ENCODE measurements at regions not wholly inside any gene's neighbourhood (a gene's known extent, or its start where the extent isn't known, plus 50 kb on each side); places are given as distances from the start of the nearest gene placed in this dataset.
"Not testable (repeated sequence)": the region's sequence is repeated elsewhere in the genome, so short reads cannot be mapped to it uniquely, and the experiment has no call there.

- DNase-seq, result no peak
These were observed 52.7 kb upstream of the NCK2 start for GRCh38 chr2:105691947-105692390.

- no peak for DNase-seq
These were observed 54.1 kb upstream of the NCK2 start for GRCh38 chr2:105690566-105690965.

DNA sequence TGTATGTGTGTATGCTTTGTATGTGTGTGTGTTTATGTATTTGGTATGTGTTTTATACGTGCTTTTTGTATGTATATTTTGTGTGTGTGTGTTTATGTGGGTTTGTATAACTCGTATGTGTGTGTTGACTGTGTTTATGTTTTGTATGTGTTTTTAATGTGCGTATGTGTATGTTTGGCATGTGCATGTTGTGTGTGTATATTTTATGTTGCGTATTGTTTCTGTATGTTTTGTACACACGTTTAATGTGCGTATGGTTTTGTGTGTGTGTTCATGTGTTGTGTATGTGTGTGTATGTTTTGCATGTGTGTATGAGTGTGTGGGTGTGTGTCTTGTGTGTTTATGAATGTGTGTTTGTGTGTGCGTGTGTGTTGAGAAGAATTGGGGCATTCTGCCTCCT is 55.2 kb upstream of the NCK2 start:
- DNase-seq, result no peak

GRCh38 chr2:105688946-105689345 is 55.8 kb upstream of the NCK2 start:
- DNase-seq, result no peak

GRCh38 chr2:105686588-105686987 is 58.1 kb upstream of the NCK2 start:
- no peak for DNase-seq

DNA sequence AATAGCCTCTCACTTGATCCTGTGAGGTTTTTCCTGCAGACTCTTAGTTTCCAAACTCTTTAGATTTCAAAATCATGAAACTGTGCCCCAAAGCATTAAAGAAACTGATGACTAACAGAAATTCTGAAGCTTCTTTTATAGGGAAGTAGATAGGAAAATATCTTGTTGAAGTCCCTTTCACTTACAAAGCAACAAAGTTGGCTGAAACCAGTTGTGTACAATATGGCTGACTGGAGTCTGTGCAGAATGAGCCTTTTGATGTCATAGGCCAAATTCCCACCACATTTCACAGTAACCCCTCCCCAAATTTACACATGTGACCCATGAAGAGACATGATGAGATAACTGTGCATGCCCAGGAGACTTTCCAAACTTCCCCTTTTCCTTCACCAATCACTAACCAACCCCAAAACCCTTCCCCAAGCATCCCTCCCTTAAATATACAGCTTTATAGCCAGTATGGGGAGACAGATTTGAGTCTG is 61.7 kb upstream of the NCK2 start:
- DNase-seq, result no peak

DNA sequence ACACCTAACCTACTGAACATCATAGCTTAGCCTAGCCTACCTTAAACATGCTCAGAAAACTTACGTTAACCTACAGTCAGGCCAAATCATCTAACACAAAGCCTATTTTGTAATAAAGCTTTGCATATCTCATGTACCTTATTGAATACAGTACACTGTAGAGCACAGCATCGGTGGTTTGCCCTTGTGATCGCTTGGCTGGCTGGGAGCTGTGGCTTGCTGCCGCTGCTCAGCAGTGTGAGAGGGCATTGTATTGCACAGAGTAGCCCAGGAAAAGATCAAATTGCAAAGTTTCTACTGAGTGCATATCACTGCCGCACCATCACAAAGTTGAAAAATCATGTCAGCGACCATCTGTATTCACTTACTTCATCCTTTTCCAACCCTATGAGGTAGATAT is 62.3 kb upstream of the NCK2 start:
- no peak for DNase-seq

GRCh38 chr2:105681927-105682326 is 62.8 kb upstream of the NCK2 start:
- DNase-seq, result no peak

- DNase-seq, result no peak
These were observed 64.4 kb upstream of the NCK2 start for GRCh38 chr2:105680357-105680756.

DNA sequence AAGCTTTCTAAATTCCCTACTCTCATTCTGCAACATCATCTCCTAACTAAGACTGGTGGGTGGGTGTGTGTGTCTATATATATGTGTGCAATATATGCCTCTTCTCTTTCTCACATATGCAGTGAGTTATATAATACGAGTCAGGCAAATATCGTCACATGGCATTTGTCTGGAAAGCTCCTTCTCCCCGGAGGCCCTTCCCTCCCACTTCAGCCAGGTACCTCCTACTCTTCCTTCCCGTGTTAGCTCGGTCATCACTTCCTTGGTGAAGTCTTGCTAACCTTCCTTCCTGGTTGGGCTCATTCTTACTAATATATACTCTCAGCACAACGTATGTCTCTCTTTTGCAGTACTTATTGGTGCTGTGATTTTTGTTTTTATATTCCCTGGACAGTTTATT is 66.4 kb upstream of the NCK2 start:
- no peak for DNase-seq

GRCh38 chr2:105677901-105678300 is 66.8 kb upstream of the NCK2 start:
- no peak for DNase-seq

- DNase-seq, result no peak
These were observed 68.9 kb upstream of the NCK2 start for GRCh38 chr2:105675841-105676240.

DNA sequence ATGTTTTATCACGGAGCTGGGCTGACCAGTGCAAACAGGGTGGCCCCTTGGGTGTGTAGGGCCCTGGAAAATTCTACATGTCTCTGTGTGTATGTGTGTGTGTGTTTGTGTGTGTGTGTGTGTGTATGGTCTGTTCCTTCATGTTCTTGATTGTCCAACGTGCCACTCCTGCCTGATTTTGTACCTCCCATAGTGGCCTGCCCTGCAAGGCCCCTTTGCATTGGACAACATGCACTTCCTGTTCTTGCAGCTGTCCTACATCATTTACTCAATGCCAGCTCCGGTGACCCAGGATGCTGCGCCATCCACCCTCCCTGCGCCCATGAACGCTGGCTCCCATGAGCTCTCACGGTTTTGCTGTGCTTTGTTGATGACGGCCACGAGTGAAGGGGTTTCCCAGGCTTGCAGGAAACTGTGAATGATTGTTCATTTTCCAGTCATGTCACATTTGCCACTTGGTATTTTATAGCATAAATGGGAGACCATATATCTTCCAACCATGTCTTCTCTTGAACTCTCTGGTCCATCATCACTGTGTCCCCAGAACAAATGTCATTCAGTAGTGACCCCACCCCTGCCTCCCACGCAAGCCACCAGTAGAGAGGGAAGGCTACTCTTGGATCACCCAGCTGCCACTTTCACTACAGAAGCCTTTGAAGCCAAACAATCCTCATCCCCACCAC is 69.7 kb upstream of the NCK2 start:
- DNase-seq, result peak; percentile 32

- DNase-seq, result no peak
These were observed 70.3 kb upstream of the NCK2 start for GRCh38 chr2:105674401-105674800.

GRCh38 chr2:105671156-105671555 is 73.6 kb upstream of the NCK2 start:
- DNase-seq, result no peak

DNA sequence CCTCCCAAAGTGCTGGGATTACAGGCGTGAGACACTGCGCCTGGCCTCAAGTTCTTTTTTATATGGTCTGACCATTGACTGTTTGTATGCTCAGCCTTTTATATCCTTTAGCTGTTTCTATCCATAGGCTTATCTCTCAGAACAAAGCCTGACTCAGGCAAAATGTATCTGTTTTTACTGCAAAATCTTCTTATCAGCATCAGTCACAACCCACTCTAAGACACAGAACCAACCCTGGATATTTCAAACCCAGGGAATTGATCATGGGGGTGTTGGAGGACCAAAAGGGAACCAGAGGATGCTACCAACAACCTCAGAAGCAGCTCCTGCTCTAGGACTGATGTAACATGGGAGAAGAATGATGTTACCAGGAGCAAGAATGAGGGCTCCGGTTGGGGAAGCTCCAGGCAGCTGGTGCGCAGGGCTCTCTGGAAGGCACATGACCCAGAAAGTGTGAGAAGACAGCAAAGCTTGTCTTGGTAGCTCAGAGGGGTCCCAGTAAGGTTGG is 75.3 kb upstream of the NCK2 start:
- DNase-seq, result no peak

DNA sequence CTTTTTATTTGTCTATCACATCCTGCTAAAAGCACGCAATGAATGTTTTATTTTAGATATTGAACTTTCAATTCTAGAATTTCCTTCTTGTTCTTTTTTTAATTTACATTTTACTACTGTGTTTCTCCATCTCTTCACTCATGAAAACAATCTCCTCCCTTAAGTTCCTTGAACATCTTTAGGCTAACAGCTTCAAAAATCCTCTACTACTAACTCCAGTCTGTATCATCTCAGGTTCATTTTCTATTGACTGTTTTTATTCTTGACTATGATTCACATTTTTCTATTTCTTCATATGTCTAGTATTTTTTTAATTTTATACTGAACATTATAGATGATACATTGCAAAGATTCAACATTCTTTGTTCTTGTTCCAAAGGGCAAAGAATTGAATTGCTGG is 79.2 kb upstream of the NCK2 start:
- DNase-seq, result no peak

DNA sequence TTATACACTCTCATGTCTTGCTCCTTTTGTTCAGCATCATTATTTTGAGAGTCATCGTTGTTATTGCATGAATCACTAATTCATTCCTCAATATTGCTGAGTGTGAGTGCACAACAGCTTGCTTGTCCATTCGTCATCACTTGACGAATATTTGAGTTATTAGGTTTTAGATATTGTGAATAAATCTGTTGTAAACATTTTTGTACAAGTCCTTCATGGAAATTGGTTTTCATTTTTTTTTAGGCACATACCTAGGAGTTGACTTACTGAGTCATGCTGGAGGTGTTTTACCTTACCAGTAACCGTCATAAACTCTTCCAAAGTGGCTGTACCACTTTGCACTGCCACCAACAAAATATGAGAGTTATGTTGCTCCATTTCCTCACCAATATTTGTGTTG is 84.2 kb upstream of the NCK2 start:
- no peak for DNase-seq

DNA sequence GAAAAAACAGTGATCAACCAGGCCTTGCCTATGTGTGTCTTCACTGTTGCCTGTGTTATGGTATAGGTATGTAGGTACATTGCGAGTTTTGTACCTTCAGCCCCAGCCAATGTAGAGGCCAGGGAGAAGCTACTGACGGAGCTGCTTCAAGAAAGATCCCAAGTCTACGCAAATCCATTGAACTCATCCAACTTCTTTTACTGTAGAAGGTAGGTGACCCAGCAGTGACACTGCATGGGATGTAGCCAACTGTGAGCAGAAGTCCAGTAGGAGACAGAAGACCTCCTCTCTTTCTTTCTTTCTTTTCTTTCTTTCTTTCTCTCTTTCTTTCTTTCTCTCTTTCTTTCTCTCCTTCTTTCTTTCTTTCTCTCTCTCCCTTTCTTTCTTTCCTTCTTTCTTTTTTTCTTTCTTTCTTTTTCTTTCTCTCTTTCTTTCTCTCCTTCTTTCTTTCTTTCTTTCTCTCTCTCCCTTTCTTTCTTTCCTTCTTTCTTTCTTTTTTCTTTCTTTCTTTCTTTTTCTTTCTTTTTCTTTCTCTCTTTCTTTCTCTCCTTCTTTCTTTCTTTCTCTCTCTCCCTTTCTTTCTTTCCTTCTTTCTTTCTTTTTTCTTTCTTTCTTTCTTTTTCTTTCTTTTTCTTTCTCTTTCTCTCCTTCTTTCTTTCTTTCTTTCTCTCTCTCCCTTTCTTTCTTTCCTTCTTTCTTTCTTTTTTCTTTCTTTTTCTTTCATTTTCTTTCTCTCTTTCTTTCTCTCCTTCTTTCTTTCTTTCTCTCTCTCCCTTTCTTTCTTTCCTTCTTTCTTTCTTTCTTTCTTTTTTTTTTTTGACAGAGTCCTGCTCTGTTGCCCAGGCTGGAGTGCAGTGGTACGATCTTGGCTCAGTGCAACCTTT is 88.7 kb upstream of the NCK2 start:
- DNase-seq, result not testable (repeated sequence)

- DNase-seq, result no peak
These were observed 89.5 kb upstream of the NCK2 start for GRCh38 chr2:105655244-105655643.

GRCh38 chr2:105654474-105655004 is 90.2 kb upstream of the NCK2 start:
- no peak for DNase-seq

DNA sequence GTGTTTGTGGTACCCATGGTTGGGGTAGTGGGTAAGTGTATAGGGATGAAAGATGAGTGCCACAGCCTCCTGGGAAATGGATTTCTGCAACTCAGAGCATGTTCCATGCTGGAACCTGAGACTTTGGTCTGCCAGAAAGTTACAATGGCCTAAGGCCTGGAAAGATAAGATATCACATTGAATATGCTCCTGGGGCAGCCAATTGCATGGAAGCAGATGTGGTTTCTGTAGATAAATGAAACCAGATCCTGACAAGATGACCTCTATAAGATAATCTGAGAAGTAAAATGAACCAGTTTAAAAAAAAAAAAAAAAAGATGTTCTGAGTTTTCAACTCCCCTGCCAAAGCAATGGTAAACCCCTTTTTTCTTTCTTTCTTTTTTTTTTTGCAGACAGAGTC is 91.4 kb upstream of the NCK2 start:
- no peak for DNase-seq

- DNase-seq, result no peak
These were observed 92.5 kb upstream of the NCK2 start for GRCh38 chr2:105652014-105652796.

Data from activated naive CD4-positive, alpha-beta T cell treated with Interleukin-2 at 50 U/mL for 16 hours (primary cell).